ENCODE measurements at regions not wholly inside any gene's neighbourhood (a gene's known extent, or its start where the extent isn't known, plus 50 kb on each side); places are given as distances from the start of the nearest gene placed in this dataset.

- no peak for DNase-seq (ENCODE audit: low spot score)
Observed at GRCh38 chr1:221809091-221810029, 67.5 kb upstream of the DUSP10 start.

GRCh38 chr1:221806984-221807383 lies 65.1 kb upstream of the DUSP10 start:
- no peak for DNase-seq (ENCODE audit: low spot score)

GRCh38 chr1:221806236-221806635 lies 64.3 kb upstream of the DUSP10 start:
- DNase-seq (ENCODE audit: low spot score): no peak

- no peak for DNase-seq (ENCODE audit: low spot score)
Observed at GRCh38 chr1:221805121-221805520, 63.2 kb upstream of the DUSP10 start.

GRCh38 chr1:221804303-221804702 lies 62.4 kb upstream of the DUSP10 start:
- DNase-seq (ENCODE audit: low spot score): no peak

GRCh38 chr1:221801773-221802516 lies 60.1 kb upstream of the DUSP10 start:
- DNase-seq (ENCODE audit: low spot score): no peak

- DNase-seq (ENCODE audit: low spot score): no peak
Observed at GRCh38 chr1:221801251-221801661, 59.4 kb upstream of the DUSP10 start.

GRCh38 chr1:221800831-221801230 lies 58.9 kb upstream of the DUSP10 start:
- no peak for DNase-seq (ENCODE audit: low spot score)

GRCh38 chr1:221797506-221797905 lies 55.6 kb upstream of the DUSP10 start:
- no peak for DNase-seq (ENCODE audit: low spot score)

GRCh38 chr1:221796700-221797099 lies 54.8 kb upstream of the DUSP10 start:
- no peak for DNase-seq (ENCODE audit: low spot score)

GRCh38 chr1:221795380-221795779 lies 53.5 kb upstream of the DUSP10 start:
- DNase-seq (ENCODE audit: low spot score): no peak

GRCh38 chr1:221794935-221795334 lies 53.0 kb upstream of the DUSP10 start:
- no peak for DNase-seq (ENCODE audit: low spot score)

- DNase-seq (ENCODE audit: low spot score): no peak
Observed at GRCh38 chr1:221794079-221794670, 52.3 kb upstream of the DUSP10 start.

GRCh38 chr1:221793439-221794078 lies 51.7 kb upstream of the DUSP10 start:
- DNase-seq (ENCODE audit: low spot score): no peak

- no peak for DNase-seq (ENCODE audit: low spot score)
Observed at GRCh38 chr1:221791846-221792245, 50.0 kb upstream of the DUSP10 start.
